ENCODE measurements at regions not wholly inside any gene's neighbourhood (a gene's known extent, or its start where the extent isn't known, plus 50 kb on each side); places are given as distances from the start of the nearest gene placed in this dataset.

- TF ChIP-seq EZH2phosphoT487 (IDR thresholded peaks at IDR 0.05; ENCODE audit: insufficient read depth, low read depth) (no peak), EZH2 (IDR thresholded peaks at IDR 0.05; ENCODE audit: insufficient read depth, poor library complexity, severe bottlenecking) (no peak)
These were observed 214.4 kb upstream of the LEF1 start for GRCh38 chr4:108383157-108383556.
